Tongue (tissue), 1 donor: ENCODE measurements at regions not wholly inside any gene's neighbourhood (a gene's known extent, or its start where the extent isn't known, plus 50 kb on each side); places are given as distances from the start of the nearest gene placed in this dataset.

Source experiments
- DNase-seq: peaks from one replicate; pipeline ENCODE4 v3.0.0-alpha.2; 2015

GRCh38 chrX:80098038-80098437 is 83.5 kb downstream of the TBX22 start:
- no peak for DNase-seq

DNA sequence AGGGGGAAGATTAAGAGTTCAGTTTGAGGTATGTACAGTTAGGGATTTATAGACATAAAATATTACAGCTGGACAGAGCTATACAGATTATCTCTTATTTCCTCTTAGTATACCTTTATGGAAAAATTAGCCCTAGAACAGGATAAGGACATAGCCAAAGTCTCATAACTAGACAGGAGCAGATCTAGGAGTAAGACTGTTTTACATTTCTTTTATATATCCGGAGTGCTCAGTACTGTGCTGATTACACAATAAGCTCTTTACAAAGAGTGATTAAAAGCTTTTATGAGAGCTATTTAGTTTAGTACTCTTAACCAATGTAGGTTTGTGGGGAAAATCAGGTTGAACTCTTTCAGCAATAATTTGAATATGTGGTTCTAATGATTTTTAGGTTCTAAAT is 105.8 kb downstream of the TBX22 start:
- DNase-seq = no peak

- DNase-seq = no peak
Measured at GRCh38 chrX:80138938-80139337, 124.4 kb downstream of the TBX22 start.

- DNase-seq = no peak
Measured at GRCh38 chrX:80139564-80139963, 125.0 kb downstream of the TBX22 start.

DNA sequence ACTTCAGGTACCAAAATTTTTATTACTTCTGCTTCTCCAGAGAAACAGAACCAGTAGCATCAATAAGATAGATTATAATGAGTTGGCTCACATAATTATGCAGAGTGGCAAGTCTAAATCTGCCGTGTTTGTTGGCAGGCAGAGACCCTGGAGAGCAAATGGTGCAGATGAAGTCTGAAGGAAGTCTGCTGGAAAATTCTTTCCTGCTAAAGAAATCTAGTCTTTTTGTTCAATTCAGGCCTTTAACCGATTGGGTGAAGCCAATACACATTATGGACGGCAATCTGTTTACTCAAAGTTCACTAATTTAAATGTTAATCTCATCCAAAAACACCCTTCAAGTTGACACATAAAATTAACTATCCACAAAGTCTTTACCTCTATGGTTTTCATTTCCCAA is 156.0 kb downstream of the TBX22 start:
- DNase-seq = no peak

DNA sequence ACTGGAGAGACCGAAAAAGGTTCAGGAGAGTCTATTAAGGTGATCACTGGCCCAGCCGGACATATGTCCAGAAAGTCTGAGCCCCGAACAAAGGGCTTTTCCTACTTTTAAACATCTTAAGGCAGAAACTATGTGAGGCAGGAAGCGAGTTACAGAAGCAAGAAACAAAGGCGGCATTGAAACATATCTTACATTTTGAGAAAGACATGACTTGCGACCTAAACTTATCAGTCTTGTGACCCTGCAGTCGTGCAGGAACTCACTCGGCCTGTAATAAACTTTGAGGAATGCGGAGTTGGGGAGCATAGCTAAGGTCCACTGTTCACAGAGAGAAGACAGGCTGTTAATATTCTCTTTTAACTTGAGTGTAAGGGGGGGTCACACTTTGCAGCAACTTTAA is 158.7 kb downstream of the TBX22 start:
- no peak for DNase-seq

DNA sequence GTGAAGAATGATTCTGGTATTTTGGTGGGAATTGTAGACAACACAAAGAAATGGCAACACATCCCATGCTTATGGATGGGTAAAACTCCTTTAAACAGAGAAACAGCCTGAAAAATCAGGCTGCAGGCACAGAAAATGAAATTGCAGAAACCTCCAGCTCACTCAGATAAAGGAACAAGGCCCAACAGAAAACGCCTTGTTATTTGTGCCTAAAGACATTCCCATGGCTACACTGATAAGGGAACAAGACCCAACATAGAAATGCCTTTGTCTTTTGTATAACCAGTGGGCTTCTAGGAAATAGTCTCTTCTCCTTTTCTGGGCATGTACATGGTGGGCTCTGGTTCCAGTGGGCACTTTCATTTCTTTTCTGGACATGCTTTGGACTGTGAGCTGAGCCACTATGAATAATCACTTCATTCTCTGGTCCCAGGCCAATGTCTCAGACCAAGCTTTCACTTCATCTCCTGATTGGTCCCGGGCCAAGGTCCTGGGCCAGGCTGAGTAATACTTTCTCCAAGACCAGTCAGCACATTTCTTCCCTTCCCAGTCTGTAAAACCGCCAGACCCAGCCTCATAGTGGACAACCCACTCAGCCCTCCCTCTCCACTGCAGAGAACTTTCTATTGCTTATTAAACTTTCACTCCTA is 160.5 kb downstream of the TBX22 start:
- no peak for DNase-seq

GRCh38 chrX:80181079-80181478 is 166.5 kb downstream of the TBX22 start:
- DNase-seq = no peak

GRCh38 chrX:80184854-80185253 is 170.3 kb downstream of the TBX22 start:
- DNase-seq = no peak

GRCh38 chrX:80206647-80207046 is 192.1 kb downstream of the TBX22 start:
- no peak for DNase-seq

- DNase-seq = no peak
Measured at GRCh38 chrX:80207327-80207726, 192.8 kb downstream of the TBX22 start.

DNA sequence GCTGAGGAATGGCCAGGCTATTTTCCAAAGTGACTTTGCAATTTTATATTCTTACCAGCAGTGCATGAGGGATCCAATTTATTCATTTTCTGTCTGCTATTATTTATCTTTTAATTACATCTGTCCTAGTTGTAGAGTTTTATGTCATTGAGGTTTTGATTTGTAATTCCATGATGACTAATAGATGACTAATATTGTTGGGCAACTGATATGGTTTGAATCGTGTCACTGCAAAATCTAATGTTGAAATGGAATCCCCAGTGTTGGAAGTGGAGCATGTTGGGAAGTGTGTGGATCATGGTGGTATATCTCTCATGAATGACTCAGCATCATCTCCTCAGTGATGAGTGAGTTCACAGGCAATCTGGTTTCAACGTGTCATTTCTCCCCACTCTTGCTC is 201.5 kb downstream of the TBX22 start:
- no peak for DNase-seq

DNA sequence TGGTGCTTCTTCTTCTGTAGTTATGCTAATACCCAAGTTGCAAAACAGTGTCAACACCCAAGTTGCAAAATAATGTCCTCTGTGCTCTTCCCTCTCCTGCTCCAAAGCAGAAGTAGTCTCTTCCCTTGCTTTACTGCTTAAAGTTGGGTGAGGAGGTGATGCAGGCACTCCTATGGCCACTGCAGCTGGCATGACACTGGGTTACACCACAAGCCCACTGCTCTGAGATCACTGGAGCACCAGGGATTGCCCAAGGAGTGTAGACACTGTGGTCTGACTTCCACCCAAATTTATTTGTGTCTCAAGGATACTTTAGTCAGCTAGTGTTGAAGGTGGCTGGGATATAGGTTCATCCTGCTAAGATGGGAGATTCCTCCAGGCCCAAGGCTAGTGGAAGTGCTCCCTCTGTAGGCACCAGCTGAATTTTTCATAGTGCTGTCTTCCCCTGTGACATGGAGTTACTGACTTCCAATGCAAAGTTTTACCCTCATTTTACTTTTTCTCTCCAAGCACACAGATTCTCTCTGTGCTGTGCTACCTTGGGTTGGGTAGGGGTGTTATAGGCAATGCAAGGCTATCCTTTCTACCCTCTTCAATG is 196.2 kb upstream of the TENT5D start:
- no peak for DNase-seq

- DNase-seq = no peak
Measured at GRCh38 chrX:80229626-80230025, 190.6 kb upstream of the TENT5D start.

DNA sequence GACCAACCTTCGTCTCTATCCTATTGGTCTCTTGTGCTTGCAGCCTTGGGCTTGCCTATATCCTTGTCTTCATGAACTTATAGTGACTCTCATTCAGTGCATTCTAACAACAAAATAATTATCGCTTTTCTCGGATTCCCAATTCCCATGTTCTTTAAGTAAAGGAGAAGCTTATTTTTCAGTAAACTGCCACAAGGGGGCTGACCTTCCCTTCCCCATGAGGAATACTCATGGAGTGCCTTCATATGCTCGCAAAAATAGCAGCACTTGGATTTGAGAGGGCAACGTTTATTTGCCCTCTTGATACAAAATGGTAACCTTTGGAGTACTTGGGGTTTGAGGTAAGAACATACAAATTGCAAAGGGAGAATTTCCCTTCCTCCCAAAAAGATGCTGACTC is 183.2 kb upstream of the TENT5D start:
- no peak for DNase-seq

- DNase-seq = peak; percentile 0
Measured at GRCh38 chrX:80246271-80246670, 174.0 kb upstream of the TENT5D start.

DNA sequence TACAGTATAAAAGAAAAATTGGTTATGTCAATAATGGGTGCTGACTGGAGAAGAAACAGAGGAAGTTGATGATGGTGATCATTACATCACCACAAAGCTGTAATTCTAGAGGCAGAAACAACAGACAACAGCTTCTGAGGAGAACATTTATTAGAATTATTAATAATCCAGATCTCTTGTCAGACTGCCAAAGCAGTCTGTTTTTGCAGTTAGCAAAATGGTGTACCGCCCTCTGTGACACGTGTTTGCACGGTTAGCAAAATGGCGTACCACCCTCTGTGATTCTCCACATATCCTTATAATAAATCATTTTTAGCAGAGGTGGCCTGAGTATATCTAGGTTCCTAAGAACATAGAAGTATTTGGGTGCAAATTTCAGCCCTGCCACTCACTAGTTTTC is 154.0 kb upstream of the TENT5D start:
- no peak for DNase-seq

GRCh38 chrX:80266979-80267378 is 153.3 kb upstream of the TENT5D start:
- DNase-seq = no peak

DNA sequence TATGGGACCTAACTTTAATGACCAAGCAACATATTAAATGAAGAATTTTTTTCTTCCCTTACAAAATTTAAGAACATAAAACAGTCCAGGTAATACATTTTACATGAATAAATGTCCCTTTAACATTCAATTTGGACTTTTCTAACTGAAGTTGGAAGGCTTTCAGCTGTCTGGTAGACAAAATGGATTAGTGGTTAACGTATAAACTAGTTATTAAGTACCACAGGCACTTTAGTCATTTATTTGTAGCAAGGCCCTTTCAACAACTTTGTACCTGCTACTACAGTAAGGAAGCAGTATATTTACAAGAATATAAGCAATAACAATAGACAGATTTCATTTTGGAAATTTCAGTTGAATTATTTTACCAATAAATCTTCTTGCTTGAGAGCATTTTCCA is 152.5 kb upstream of the TENT5D start:
- DNase-seq = no peak

DNA sequence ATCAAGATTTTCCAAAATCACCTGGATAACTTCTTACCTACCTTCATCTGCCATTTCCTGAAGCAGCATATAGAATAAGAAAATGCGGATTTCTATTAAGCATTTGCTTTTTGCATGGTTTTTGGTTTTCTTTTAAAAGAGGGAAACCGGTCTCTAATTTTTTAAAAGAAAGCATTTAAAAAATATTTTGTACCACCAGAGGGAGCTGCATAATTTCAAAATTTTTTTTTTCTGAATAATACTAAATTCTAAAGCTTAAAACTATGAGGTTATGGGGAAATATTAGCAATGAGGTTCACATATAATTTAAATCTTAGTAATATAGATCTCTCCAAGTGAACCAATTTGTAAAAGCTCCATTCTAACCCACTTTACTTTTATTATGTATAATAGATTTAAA is 137.7 kb upstream of the TENT5D start:
- DNase-seq = no peak

GRCh38 chrX:80285131-80285773 is 135.0 kb upstream of the TENT5D start:
- DNase-seq = peak; percentile 6

GRCh38 chrX:80290834-80291233 is 129.4 kb upstream of the TENT5D start:
- DNase-seq = no peak

DNA sequence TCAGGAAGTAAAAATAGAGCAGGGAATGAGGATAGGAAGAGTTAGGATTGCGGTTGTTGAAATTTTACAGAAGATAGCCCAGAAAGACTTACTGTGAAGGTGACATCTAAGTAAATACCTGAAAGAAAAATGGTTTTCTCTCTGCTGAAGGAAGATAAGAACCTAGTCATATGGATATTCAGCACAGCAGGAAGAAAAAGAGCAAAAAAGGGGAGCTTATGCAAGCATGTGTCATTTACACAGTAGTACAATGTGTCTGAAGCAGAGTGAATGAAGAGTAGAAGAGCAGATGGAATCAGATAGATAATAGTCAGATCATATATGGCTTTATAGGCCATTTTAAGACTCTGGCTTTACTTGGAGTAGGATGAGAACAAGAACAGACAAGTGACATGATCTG is 126.9 kb upstream of the TENT5D start:
- DNase-seq = no peak

DNA sequence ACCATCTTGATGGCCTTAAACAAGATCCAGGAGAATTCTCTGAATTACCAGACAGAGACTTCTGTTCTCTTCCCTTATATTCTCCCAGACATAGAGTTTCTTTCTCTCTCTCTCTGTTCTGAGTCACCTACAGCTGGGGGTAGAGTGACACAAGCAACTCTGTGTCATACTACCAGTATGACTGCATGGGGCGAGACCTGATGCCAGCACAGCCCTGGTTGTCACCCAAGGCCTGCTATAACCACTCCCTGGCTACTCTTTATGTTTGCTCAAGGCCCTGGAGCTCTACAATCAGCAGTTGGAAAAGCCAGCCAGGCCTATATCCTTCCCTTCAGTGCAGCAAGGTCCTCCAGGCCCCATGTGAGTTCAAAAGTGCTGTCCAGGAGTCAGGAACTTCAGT is 114.2 kb upstream of the TENT5D start:
- no peak for DNase-seq
